ENCODE measurements at regions not wholly inside any gene's neighbourhood (a gene's known extent, or its start where the extent isn't known, plus 50 kb on each side); places are given as distances from the start of the nearest gene placed in this dataset. TPM values are rescaled to one million over a fixed set of nuclear protein-coding genes. Genes with fewer than 3 reads are reported as not detected.

Small RNA genes lying in the stretch of these regions (small RNA-seq; reads per million reads assigned to genes)
- gene AC016925.1, result not detected
- gene AC016925.2, result not detected
- not detected for gene AL009048.1
- gene AL096861.1, result not detected
- not detected for gene RNU6-382P
